ENCODE measurements at regions not wholly inside any gene's neighbourhood (a gene's known extent, or its start where the extent isn't known, plus 50 kb on each side); places are given as distances from the start of the nearest gene placed in this dataset.

GRCh38 chr10:110416776-110417711 is 80.7 kb upstream of the DUSP5 start:
- H2AFZ ChIP-seq (ENCODE audit: low read length) = no peak overlapping the region
- no peaks in the 10 kb centered on the region for H3K9me3 ChIP-seq (ENCODE audit: low read length)
- ChIA-PET POLR2A (no interaction called here), CTCF (ENCODE audit: low intra/inter-chr PET ratio, low total read pairs) (no interaction called here)
- DNase-seq (ENCODE audit: low spot score) = no peak
- no peak for ATAC-seq
- H3K79me2 ChIP-seq (ENCODE audit: insufficient read depth, low read length) = no peaks in the 10 kb centered on the region
- peaks cover 30% of the 10 kb centered on the region for H3K4me1 ChIP-seq (ENCODE audit: insufficient read depth, low read length)
- H3K4me2 ChIP-seq (ENCODE audit: low read depth, low read length) = no peak overlapping the region
- H3K4me3 ChIP-seq (replicated peaks in 1 of 3; ENCODE audit: insufficient read depth in 1 of 3, low read depth in 2 of 3, low read length in 3 of 3) = no peak overlapping the region
- in situ Hi-C loops (cut with HindIII; ENCODE audit: extremely low pct_ligation_motif_present, low pct_unique_long_range_greater_than_20kb) (no loop called here), intact Hi-C loops (cut with micrococcal nuclease; ENCODE audit: unreplicated experiment) (no loop called here)
- no peak overlapping the region for H3K9ac ChIP-seq (ENCODE audit: insufficient read depth, low read depth, low read length)
- no peaks in the 10 kb centered on the region for H3K36me3 ChIP-seq (replicated peaks in 1 of 2; ENCODE audit: control insufficient read depth in 1 of 2, insufficient read depth in 2 of 2, low read length in 2 of 2)
- no peaks in the 10 kb centered on the region for H4K20me1 ChIP-seq (ENCODE audit: insufficient read depth, low read length)
- no peak for FAIRE-seq
- peaks cover 5 to 16% of the 10 kb centered on the region in 2 experiments; a peak in 3 of 5 replicates for H3K27me3 ChIP-seq (ENCODE audit: control insufficient read depth in 1 of 2, insufficient read depth in 2 of 2, low read length in 2 of 2)
- no peak overlapping the region for H3K27ac ChIP-seq (ENCODE audit: extremely low read length, insufficient read depth, low read length)
- 47% methylated on average over 3 of the region's 7 CpGs for WGBS (ENCODE audit: low lambda C conversion rate)
- BruUV-seq (replicated peaks) = no TSS peak
- TF ChIP-seq ZNF460 (CRISPR knock-in tag; IDR thresholded peaks at IDR 0.05; ENCODE audit: borderline replicate concordance) (no peak), KLF12 (CRISPR knock-in tag; IDR thresholded peaks at IDR 0.05; ENCODE audit: borderline replicate concordance) (no peak), CCDC6 (CRISPR knock-in tag; IDR thresholded peaks at IDR 0.05) (no peak), EP300 (IDR thresholded peaks at IDR 0.05; ENCODE audit: low read depth in 2 of 2, low read length in 2 of 2) (no peak), EP300 (CRISPR knock-in tag; IDR thresholded peaks at IDR 0.05; ENCODE audit: borderline replicate concordance) (no peak), NCOA5 (CRISPR knock-in tag; IDR thresholded peaks at IDR 0.05) (no peak), KLF16 (CRISPR knock-in tag; IDR thresholded peaks at IDR 0.05) (no peak), ZNF597 (CRISPR knock-in tag; IDR thresholded peaks at IDR 0.05) (no peak), ATF3 (CRISPR knock-in tag; IDR thresholded peaks at IDR 0.05) (no peak), ZNF777 (CRISPR knock-in tag; IDR thresholded peaks at IDR 0.05) (no peak), MAF1 (CRISPR knock-in tag; IDR thresholded peaks at IDR 0.05; ENCODE audit: borderline replicate concordance) (no peak), ZBED4 (CRISPR knock-in tag; IDR thresholded peaks at IDR 0.05; ENCODE audit: borderline replicate concordance) (no peak), KMT2B (CRISPR knock-in tag; IDR thresholded peaks at IDR 0.05) (no peak), POLR2G (IDR thresholded peaks at IDR 0.05; ENCODE audit: low read depth, low read length) (no peak), ZNF329 (CRISPR knock-in tag; IDR thresholded peaks at IDR 0.05; ENCODE audit: low read depth) (no peak), HDAC1 (CRISPR knock-in tag; IDR thresholded peaks at IDR 0.05) (no peak), ZNF598 (CRISPR knock-in tag; IDR thresholded peaks at IDR 0.05; ENCODE audit: borderline replicate concordance) (no peak), ZNF569 (CRISPR knock-in tag; IDR thresholded peaks at IDR 0.05; ENCODE audit: borderline replicate concordance) (no peak)

Measured in HepG2 (cell line).